Liver (tissue), 8 donors: ENCODE measurements at regions not wholly inside any gene's neighbourhood (a gene's known extent, or its start where the extent isn't known, plus 50 kb on each side); places are given as distances from the start of the nearest gene placed in this dataset.

Experiments used
- DNase-seq: peaks from one replicate; pipeline ENCODE4 v3.0.0-alpha.2; 2017; ENCODE audit warnings: low spot score
- H3K27ac ChIP-seq, 2 donors: one replicate each; pipeline ENCODE4 v1.7.0; 2013; ENCODE audit warnings: inconsistent platforms in 2 of 2, low read length in 2 of 2, control low read depth in 1 of 2, low read depth in 1 of 2, mild to moderate bottlenecking in 1 of 2
- H3K27me3 ChIP-seq, 4 donors: one replicate each; pipeline versions ENCODE4 v1.6.1 to v1.7.0; 2013; ENCODE audit warnings: low read length in 3 of 4, inconsistent platforms in 1 of 4, mild to moderate bottlenecking in 1 of 4, moderate library complexity in 1 of 4; ENCODE audit not compliant: control insufficient read depth in 4 of 4, insufficient read depth in 4 of 4
- H3K36me3 ChIP-seq, 4 donors: one replicate each; pipeline versions ENCODE4 v1.6.1 to v1.7.0; 2013; ENCODE audit warnings: low read length in 3 of 4, mild to moderate bottlenecking in 3 of 4, low read depth in 1 of 4, moderate library complexity in 1 of 4; ENCODE audit not compliant: control insufficient read depth in 4 of 4, insufficient read depth in 3 of 4
- H3K4me1 ChIP-seq, 4 donors: one replicate each; pipeline versions ENCODE4 v1.6.1 to v1.7.0; 2013; ENCODE audit warnings: low read length in 3 of 4, mild to moderate bottlenecking in 3 of 4, moderate library complexity in 1 of 4; ENCODE audit not compliant: control insufficient read depth in 4 of 4, insufficient read depth in 4 of 4
- H3K4me3 ChIP-seq, 3 donors: one replicate each; pipeline versions ENCODE4 v1.6.1 to v1.7.0; 2013; ENCODE audit warnings: low read length in 3 of 3, control low read depth in 1 of 3, low read depth in 1 of 3, mild to moderate bottlenecking in 1 of 3
- H3K9ac ChIP-seq, 2 donors: one replicate each; pipeline ENCODE4 v1.7.0; 2013; ENCODE audit warnings: low read length in 2 of 2, mild to moderate bottlenecking in 2 of 2, moderate library complexity in 2 of 2, control low read depth in 1 of 2, low read depth in 1 of 2
- H3K9me3 ChIP-seq, 4 donors: one replicate each; pipeline versions ENCODE4 v1.6.1 to v1.7.0; 2013; ENCODE audit warnings: low read length in 3 of 4; ENCODE audit not compliant: control insufficient read depth in 4 of 4
- ATF3 ChIP-seq: IDR thresholded peaks from 2 replicates; pipeline ENCODE4 v1.6.1; 2016; ENCODE audit warnings: antibody characterized with exemption
- CTCF ChIP-seq: fragments of 150-350 bp; IDR thresholded peaks from 2 replicates; pipeline ENCODE4 v1.5.1; 2017; ENCODE audit warnings: improper control_type of control experiment, low read depth, low read length; ENCODE audit not compliant: missing input control
- FOXA1 ChIP-seq: IDR thresholded peaks from 2 replicates; pipeline ENCODE4 v1.6.1; 2016; ENCODE audit warnings: antibody characterized with exemption
- FOXA2 ChIP-seq: IDR thresholded peaks from 2 replicates; pipeline ENCODE4 v1.6.1; 2016; ENCODE audit warnings: antibody characterized with exemption
- GABPA ChIP-seq, 2 donors: IDR thresholded peaks in 1 of 2; conservative IDR thresholded peaks in 1 of 2; 2 replicates each; pipeline ENCODE4 v1.6.1; 2016; ENCODE audit warnings: antibody characterized with exemption in 2 of 2, mild to moderate bottlenecking in 1 of 2, moderate library complexity in 1 of 2
- HNF4A ChIP-seq, 2 donors: conservative IDR thresholded peaks; 2 replicates each; pipeline ENCODE4 v1.6.1; 2016; ENCODE audit warnings: antibody characterized with exemption in 2 of 2, mild to moderate bottlenecking in 2 of 2
- HNF4G ChIP-seq: IDR thresholded peaks from 2 replicates; pipeline ENCODE4 v1.6.1; 2016; ENCODE audit warnings: antibody characterized with exemption
- JUND ChIP-seq, 2 donors: IDR thresholded peaks; 2 replicates each; pipeline ENCODE4 v1.6.1; 2016; ENCODE audit warnings: antibody characterized with exemption in 2 of 2
- MAX ChIP-seq: IDR thresholded peaks from 2 replicates; pipeline ENCODE4 v1.6.1; 2016; ENCODE audit warnings: antibody characterized with exemption
- NR2F2 ChIP-seq: IDR thresholded peaks from 2 replicates; pipeline ENCODE4 v1.6.1; 2016; ENCODE audit warnings: antibody characterized with exemption
- RAD21 ChIP-seq, 2 donors: IDR thresholded peaks; 2 replicates each; pipeline ENCODE4 v1.6.1; 2016; ENCODE audit warnings: antibody characterized with exemption in 2 of 2, mild to moderate bottlenecking in 2 of 2
- REST ChIP-seq: IDR thresholded peaks from 2 replicates; pipeline ENCODE4 v1.6.1; 2016; ENCODE audit warnings: antibody characterized with exemption, mild to moderate bottlenecking
- RXRA ChIP-seq, 2 donors: IDR thresholded peaks; 2 replicates each; pipeline ENCODE4 v1.6.1; 2017 to 2018; ENCODE audit warnings: antibody characterized with exemption in 2 of 2, mild to moderate bottlenecking in 1 of 2
- SP1 ChIP-seq: IDR thresholded peaks from 2 replicates; pipeline ENCODE4 v1.6.1; 2018; ENCODE audit warnings: antibody characterized with exemption, mild to moderate bottlenecking
- TAF1 ChIP-seq: conservative IDR thresholded peaks from 2 replicates; pipeline ENCODE4 v1.6.1; 2016; ENCODE audit warnings: antibody characterized with exemption, mild to moderate bottlenecking
- YY1 ChIP-seq: IDR thresholded peaks from 2 replicates; pipeline ENCODE4 v1.6.1; 2016; ENCODE audit warnings: antibody characterized with exemption, mild to moderate bottlenecking
- ZBTB33 ChIP-seq: IDR thresholded peaks from 2 replicates; pipeline ENCODE4 v1.6.1; 2016; ENCODE audit warnings: antibody characterized with exemption
- WGBS: extraction: QIAGEN DNeasy Blood & Tissue Kit; methylation state at CpG from one replicate; pipeline ENCODE4 v1.1.7; 2013; 5-methylcytosine and 5-hydroxymethylcytosine counted together
- donor health status: healthy.
- donor health status: healthy.
- donor health status: healthy.
- donor health status: healthy.
- donor health status: healthy.

GRCh38 chr4:135385830-135386581 lies 1184.4 kb upstream of the PABPC4L start:
- no peaks in the 10 kb centered on the region for H3K4me1 ChIP-seq
- H3K9ac ChIP-seq: no peak overlapping the region
- TF ChIP-seq FOXA1 (no peak), ZBTB33 (no peak), RAD21 (IDR thresholded peaks at IDR 0.05) (no peak), GABPA (IDR thresholded peaks at IDR 0.05 in 1 of 2, conservative IDR thresholded peaks at IDR 0.05 in 1 of 2) (no peak), REST (no peak), JUND (IDR thresholded peaks at IDR 0.05) (no peak), CTCF (no peak), FOXA2 (no peak), SP1 (no peak), TAF1 (no peak), ATF3 (no peak), HNF4A (conservative IDR thresholded peaks at IDR 0.05) (no peak), RXRA (IDR thresholded peaks at IDR 0.05) (no peak), MAX (no peak), YY1 (no peak), NR2F2 (no peak), HNF4G (no peak)
- H3K27me3 ChIP-seq: peaks cover 0 to 5% (median 0%) of the 10 kb centered on the region in 4 donors
- peaks cover 0 to 5% (median 0%) of the 10 kb centered on the region in 4 donors for H3K9me3 ChIP-seq
- 80% methylated on average over 10 of the region's 10 CpGs for WGBS
- DNase-seq: no peak
- H3K27ac ChIP-seq: no peak overlapping the region
- H3K4me3 ChIP-seq: no peak overlapping the region
- no peaks in the 10 kb centered on the region for H3K36me3 ChIP-seq
